Transverse colon (tissue), 4 donors: ENCODE measurements at regions not wholly inside any gene's neighbourhood (a gene's known extent, or its start where the extent isn't known, plus 50 kb on each side); places are given as distances from the start of the nearest gene placed in this dataset.

ENCODE experiments used
- DNase-seq: peaks from one replicate; pipeline ENCODE4 v3.0.0-alpha.2; 2019
- H3K27ac ChIP-seq, 4 donors: fragments of 200-600 bp; sonication (generic); 2 replicates each; pipeline ENCODE4 v1.5.1; 2016 to 2018; ENCODE audit warnings: inconsistent platforms in 4 of 4
- H3K27me3 ChIP-seq: fragments of 200-600 bp; sonication (generic); 2 replicates; pipeline ENCODE4 v1.5.1; 2017; ENCODE audit warnings: inconsistent platforms
- H3K36me3 ChIP-seq, 4 donors: fragments of 200-600 bp; sonication (generic); 2 replicates each; pipeline ENCODE4 v1.5.1; 2017 to 2019; ENCODE audit warnings: inconsistent platforms in 4 of 4
- H3K4me1 ChIP-seq, 4 donors: fragments of 200-600 bp; sonication (generic); 2 replicates each; pipeline ENCODE4 v1.5.1; 2017 to 2020; ENCODE audit warnings: inconsistent platforms in 4 of 4
- H3K4me3 ChIP-seq, 4 donors: fragments of 200-600 bp; sonication (generic); 1 replicate in 1 of 4; 2 replicates in 3 of 4; pipeline versions ENCODE4 v1.5.1 to v1.6.1; 2017 to 2019; ENCODE audit warnings: inconsistent platforms in 4 of 4
- H3K9me3 ChIP-seq, 2 donors: fragments of 200-600 bp; sonication (generic); 2 replicates each; pipeline ENCODE4 v1.5.1; 2017 to 2019; ENCODE audit warnings: inconsistent platforms in 2 of 2
- CTCF ChIP-seq, 5 experiments: fragments of 200-600 bp in 3 of 5; fragments of 450-650 bp in 2 of 5; sonication (generic) in 3 of 5; IDR thresholded peaks; 1 replicate in 2 of 5; 2 replicates in 3 of 5; pipeline ENCODE4 v1.5.1; 2016 to 2017; ENCODE audit warnings: antibody characterized with exemption in 5 of 5, inconsistent platforms in 3 of 5, mild to moderate bottlenecking in 2 of 5, moderate library complexity in 1 of 5
- EP300 ChIP-seq: sonication (generic); formaldehyde crosslinking; IDR thresholded peaks from one replicate; pipeline ENCODE4 v1.6.1; 2017; ENCODE audit warnings: antibody characterized with exemption, low read depth
- POLR2A ChIP-seq: fragments of 450-650 bp; IDR thresholded peaks from one replicate; pipeline ENCODE4 v1.6.1; 2016; ENCODE audit warnings: antibody characterized with exemption, mild to moderate bottlenecking, moderate library complexity
- POLR2AphosphoS5 ChIP-seq, 3 donors: sonication (generic); formaldehyde crosslinking; IDR thresholded peaks; one replicate each; pipeline ENCODE4 v1.6.1; 2016; ENCODE audit warnings: antibody characterized with exemption in 3 of 3
- WGBS, 2 donors: methylation state at CpG; one replicate each; pipeline ENCODE4 v1.1.5; 2018; ENCODE audit warnings: low coverage in 1 of 2; 5-methylcytosine and 5-hydroxymethylcytosine counted together
- in situ Hi-C, 4 donors: fragments of 200-750 bp; cut with MboI; loops; one replicate each; pipeline versions ENCODE4 v1.15.0 to v1.15.1; 2017; ENCODE audit warnings: low sequenced_read_pairs in 3 of 4, low pct_ligation_motif_present in 1 of 4, low pct_unique_long_range_greater_than_20kb in 1 of 4
- intact Hi-C: fragments of 100-400 bp; cut with DNase I; formaldehyde crosslinking; loops from one replicate; pipeline ENCODE4 v1.15.1; 2023; ENCODE audit warnings: low total_unique reads

- 52 to 83% methylated on average over 1 to 3 of the region's 3 CpGs for WGBS, 2 donors
- in situ Hi-C loops = no loop called here
- Histone ChIP-seq H3K4me1 (no peaks in the 10 kb centered on the region), H3K4me3 (no peak overlapping the region), H3K9me3 (no peaks in the 10 kb centered on the region), H3K36me3 (no peaks in the 10 kb centered on the region), H3K27ac (no peak overlapping the region), H3K27me3 (no peaks in the 10 kb centered on the region)
- no peak for DNase-seq
- intact Hi-C loops = no loop called here
- TF ChIP-seq POLR2A (no peak), CTCF (IDR thresholded peaks at IDR 0.05) (no peak), EP300 (no peak), POLR2AphosphoS5 (IDR thresholded peaks at IDR 0.05) (no peak)
Observed at GRCh38 chrX:122464341-122464740, 719.7 kb upstream of the GRIA3 start.

GRCh38 chrX:122475306-122475705, 708.8 kb upstream of the GRIA3 start:
- no peaks in the 10 kb centered on the region for H3K36me3 ChIP-seq
- H3K9me3 ChIP-seq = no peaks in the 10 kb centered on the region
- intact Hi-C loops (no loop called here), in situ Hi-C loops (no loop called here)
- no peak for DNase-seq
- H3K27ac ChIP-seq = no peak overlapping the region
- H3K4me1 ChIP-seq = no peaks in the 10 kb centered on the region
- H3K4me3 ChIP-seq = no peak overlapping the region
- TF ChIP-seq POLR2A = no peak
- no peaks in the 10 kb centered on the region for H3K27me3 ChIP-seq

GRCh38 chrX:122500556-122500955, 683.5 kb upstream of the GRIA3 start:
- Histone ChIP-seq H3K4me1 (no peaks in the 10 kb centered on the region), H3K36me3 (no peaks in the 10 kb centered on the region), H3K9me3 (no peaks in the 10 kb centered on the region), H3K4me3 (no peak overlapping the region), H3K27ac (no peak overlapping the region), H3K27me3 (no peaks in the 10 kb centered on the region)
- DNase-seq = no peak
- in situ Hi-C loops (no loop called here), intact Hi-C loops (no loop called here)
- no peak for TF ChIP-seq EP300
- no peak for TF ChIP-seq POLR2A
- TF ChIP-seq POLR2AphosphoS5 (IDR thresholded peaks at IDR 0.05) = no peak
- TF ChIP-seq CTCF (IDR thresholded peaks at IDR 0.05) = no peak
- whole genome bisulfite sequencing, 2 donors = 65 to 80% methylated on average over 1 to 2 of the region's 2 CpGs

GRCh38 chrX:122501652-122502051, 682.4 kb upstream of the GRIA3 start:
- no peaks in the 10 kb centered on the region for H3K27me3 ChIP-seq

More at GRCh38 chrX:122501652-122502051, 682.4 kb upstream of the GRIA3 start:
- Histone ChIP-seq H3K9me3 (no peaks in the 10 kb centered on the region), H3K27ac (no peak overlapping the region), H3K36me3 (no peaks in the 10 kb centered on the region), H3K4me3 (no peak overlapping the region), H3K4me1 (no peaks in the 10 kb centered on the region)
- WGBS, 2 donors = 78% methylated on average over 3 of the region's 3 CpGs; no CpG with 5 or more reads in 1 of the 2 donors
- in situ Hi-C loops (no loop called here), intact Hi-C loops (no loop called here)
- DNase-seq = no peak
- TF ChIP-seq CTCF (IDR thresholded peaks at IDR 0.05) (no peak), POLR2AphosphoS5 (IDR thresholded peaks at IDR 0.05) (no peak), POLR2A (no peak), EP300 (no peak)
